GM12878 (cell line): ENCODE measurements at regions not wholly inside any gene's neighbourhood (a gene's known extent, or its start where the extent isn't known, plus 50 kb on each side); places are given as distances from the start of the nearest gene placed in this dataset.

Experiments used
- ATF3 ChIP-seq: IDR thresholded peaks from 2 replicates; pipeline ENCODE4 v1.6.1; 2011; ENCODE audit warnings: low read depth, mild to moderate bottlenecking, low read length, moderate library complexity, borderline replicate concordance; ENCODE audit errors: extremely low read depth
- BCL3 ChIP-seq: IDR thresholded peaks from 2 replicates; pipeline ENCODE4 v1.6.1; 2011; ENCODE audit warnings: borderline replicate concordance, low read depth, mild to moderate bottlenecking, moderate library complexity, low read length; ENCODE audit not compliant: insufficient read depth, poor library complexity, severe bottlenecking
- BHLHE40 ChIP-seq, 2 experiments: fragments of 450-650 bp in 1 of 2; IDR thresholded peaks; 2 replicates each; pipeline ENCODE4 v1.6.1; 2011 to 2017; ENCODE audit warnings: low read depth in 2 of 2, borderline replicate concordance in 1 of 2, improper control_type of control experiment in 1 of 2, low read length in 1 of 2, mild to moderate bottlenecking in 1 of 2
- CTCF ChIP-seq, 3 experiments: IDR thresholded peaks in 2 of 3; conservative IDR thresholded peaks in 1 of 3; 2 replicates each; pipeline ENCODE4 v1.5.1; 2011; ENCODE audit warnings: low read depth in 3 of 3, low read length in 3 of 3, mild to moderate bottlenecking in 3 of 3, control low read depth in 2 of 3, moderate library complexity in 2 of 3, inconsistent platforms in 1 of 3, mixed read lengths in 1 of 3; ENCODE audit not compliant: control insufficient read depth in 2 of 3, insufficient read depth in 1 of 3; ENCODE audit errors: extremely low read depth in 1 of 3
- FOXK2 ChIP-seq: fragments of 450-650 bp; IDR thresholded peaks from 2 replicates; pipeline ENCODE4 v1.6.1; 2017; ENCODE audit warnings: mild to moderate bottlenecking, moderate library complexity
- MLLT1 ChIP-seq: fragments of 450-650 bp; IDR thresholded peaks from 2 replicates; pipeline ENCODE4 v1.6.1; 2016; ENCODE audit warnings: mild to moderate bottlenecking
- POLR2A ChIP-seq: IDR thresholded peaks from 2 replicates; pipeline ENCODE4 v1.6.1; 2011; ENCODE audit warnings: low read depth, mild to moderate bottlenecking, low read length
- POLR2AphosphoS5 ChIP-seq: IDR thresholded peaks from 2 replicates; pipeline ENCODE4 v1.6.1; 2011; ENCODE audit warnings: mild to moderate bottlenecking, low read length, inconsistent platforms
- RAD21 ChIP-seq: IDR thresholded peaks from 2 replicates; pipeline ENCODE4 v1.6.1; 2011; ENCODE audit warnings: mild to moderate bottlenecking, low read depth, low read length, moderate library complexity; ENCODE audit not compliant: insufficient read depth
- REST ChIP-seq: IDR thresholded peaks from 2 replicates; pipeline ENCODE4 v1.6.1; 2012; ENCODE audit warnings: mild to moderate bottlenecking, low read depth, low read length
- RFX5 ChIP-seq: IDR thresholded peaks from 2 replicates; pipeline ENCODE4 v1.6.1; 2011; ENCODE audit warnings: low read depth, low read length, improper control_type of control experiment
- USF1 ChIP-seq: IDR thresholded peaks from 2 replicates; pipeline ENCODE4 v1.6.1; 2011; ENCODE audit warnings: borderline replicate concordance, low read depth, mild to moderate bottlenecking, moderate library complexity, mixed read lengths, low read length; ENCODE audit not compliant: insufficient read depth; ENCODE audit errors: extremely low read length
- ZNF24 ChIP-seq: fragments of 450-650 bp; IDR thresholded peaks from 2 replicates; pipeline ENCODE4 v1.6.1; 2017; ENCODE audit warnings: antibody characterized with exemption, mild to moderate bottlenecking

GRCh38 chr6:12506159-12506558 is 210.4 kb upstream of the PHACTR1 start:
- no peak for TF ChIP-seq ATF3
- TF ChIP-seq ZNF24: no peak
- no peak for TF ChIP-seq RAD21
- no peak for TF ChIP-seq RFX5
- no peak for TF ChIP-seq POLR2A
- no peak for TF ChIP-seq POLR2AphosphoS5
- TF ChIP-seq BCL3: no peak
- no peak for TF ChIP-seq FOXK2
- no peak for TF ChIP-seq USF1
- TF ChIP-seq BHLHE40 (IDR thresholded peaks at IDR 0.05; ENCODE audit: borderline replicate concordance in 1 of 2, low read depth in 2 of 2, low read length in 1 of 2): no peak
- TF ChIP-seq CTCF (IDR thresholded peaks at IDR 0.05 in 2 of 3, conservative IDR thresholded peaks at IDR 0.05 in 1 of 3; ENCODE audit: control insufficient read depth in 2 of 3, extremely low read depth in 1 of 3, insufficient read depth in 1 of 3, low read depth in 3 of 3, low read length in 3 of 3): no peak
- no peak for TF ChIP-seq MLLT1
- TF ChIP-seq REST: no peak
